ENCODE measurements at regions not wholly inside any gene's neighbourhood (a gene's known extent, or its start where the extent isn't known, plus 50 kb on each side); places are given as distances from the start of the nearest gene placed in this dataset.

GRCh38 chr13:76048675-76049375 lies 412.7 kb downstream of the LMO7 start:
- no peaks in the 10 kb centered on the region for H3K9me3 ChIP-seq (ENCODE audit: control insufficient read depth, insufficient read depth, low read depth, low read length)
- no peaks in the 10 kb centered on the region for H3K36me3 ChIP-seq (ENCODE audit: control insufficient read depth, insufficient read depth, low read length)
- TF ChIP-seq CTCF (IDR thresholded peaks at IDR 0.05), result no peak
- no peak for TF ChIP-seq TCF7L2 (IDR thresholded peaks at IDR 0.05; ENCODE audit: low read depth, low read length)
- no peak for TF ChIP-seq SIN3A (IDR thresholded peaks at IDR 0.05; ENCODE audit: borderline replicate concordance, insufficient read depth, low read depth, low read length)
- TF ChIP-seq POLR2AphosphoS5 (IDR thresholded peaks at IDR 0.05; ENCODE audit: low read depth, low read length), result no peak
- TF ChIP-seq REST (IDR thresholded peaks at IDR 0.05; ENCODE audit: insufficient read depth in 1 of 2, low read depth in 2 of 2, low read length in 1 of 2), result no peak
- H3K4me3 ChIP-seq (ENCODE audit: low read depth in 2 of 2, low read length in 2 of 2), result no peak overlapping the region
- no TSS peak for BruUV-seq (replicated peaks)
- ChIA-PET POLR2A (no interaction called here), CTCF (no interaction called here)
- intact Hi-C loops (cut with micrococcal nuclease; ENCODE audit: unreplicated experiment) (no loop called here), in situ Hi-C loops (cut with HindIII; ENCODE audit: low pct_unique_long_range_greater_than_20kb, low sequenced_read_pairs) (no loop called here)
- ATAC-seq (no peak), DNase-seq (ENCODE audit: low read depth, low spot score) (no peak)
- no peaks in the 10 kb centered on the region for H3K27me3 ChIP-seq (ENCODE audit: control insufficient read depth, insufficient read depth, low read length)
- H3K27ac ChIP-seq (ENCODE audit: low read length), result no peak overlapping the region
- no peaks in the 10 kb centered on the region for H3K4me1 ChIP-seq (ENCODE audit: control insufficient read depth, insufficient read depth, low read length)

GRCh38 chr13:76048131-76048530 lies 412.0 kb downstream of the LMO7 start:
- Histone ChIP-seq H3K4me3 (ENCODE audit: low read depth in 2 of 2, low read length in 2 of 2) (no peak overlapping the region), H3K27me3 (ENCODE audit: control insufficient read depth, insufficient read depth, low read length) (no peaks in the 10 kb centered on the region), H3K27ac (ENCODE audit: low read length) (no peak overlapping the region), H3K36me3 (ENCODE audit: control insufficient read depth, insufficient read depth, low read length) (no peaks in the 10 kb centered on the region), H3K4me1 (ENCODE audit: control insufficient read depth, insufficient read depth, low read length) (no peaks in the 10 kb centered on the region), H3K9me3 (ENCODE audit: control insufficient read depth, insufficient read depth, low read depth, low read length) (no peaks in the 10 kb centered on the region)
- intact Hi-C loops (cut with micrococcal nuclease; ENCODE audit: unreplicated experiment), result no loop called here
- no peak for TF ChIP-seq REST (IDR thresholded peaks at IDR 0.05; ENCODE audit: insufficient read depth in 1 of 2, low read depth in 2 of 2, low read length in 1 of 2)
- no peak for TF ChIP-seq SIN3A (IDR thresholded peaks at IDR 0.05; ENCODE audit: borderline replicate concordance, insufficient read depth, low read depth, low read length)
- TF ChIP-seq TCF7L2 (IDR thresholded peaks at IDR 0.05; ENCODE audit: low read depth, low read length), result no peak
- no peak for TF ChIP-seq CTCF (IDR thresholded peaks at IDR 0.05)
- no peak for TF ChIP-seq POLR2AphosphoS5 (IDR thresholded peaks at IDR 0.05; ENCODE audit: low read depth, low read length)
- no TSS peak for BruUV-seq (replicated peaks)
- CTCF ChIA-PET, result no interaction called here
- DNase-seq (ENCODE audit: low read depth, low spot score), result no peak
- in situ Hi-C loops (cut with HindIII; ENCODE audit: low pct_unique_long_range_greater_than_20kb, low sequenced_read_pairs), result no loop called here
- no peak for ATAC-seq
- POLR2A ChIA-PET, result no interaction called here

Measured in Panc1 (cell line).